ENCODE measurements at regions not wholly inside any gene's neighbourhood (a gene's known extent, or its start where the extent isn't known, plus 50 kb on each side); places are given as distances from the start of the nearest gene placed in this dataset.
A peak's percentile ranks its signal among the peaks of the same experiment; 100 is the strongest.

DNA sequence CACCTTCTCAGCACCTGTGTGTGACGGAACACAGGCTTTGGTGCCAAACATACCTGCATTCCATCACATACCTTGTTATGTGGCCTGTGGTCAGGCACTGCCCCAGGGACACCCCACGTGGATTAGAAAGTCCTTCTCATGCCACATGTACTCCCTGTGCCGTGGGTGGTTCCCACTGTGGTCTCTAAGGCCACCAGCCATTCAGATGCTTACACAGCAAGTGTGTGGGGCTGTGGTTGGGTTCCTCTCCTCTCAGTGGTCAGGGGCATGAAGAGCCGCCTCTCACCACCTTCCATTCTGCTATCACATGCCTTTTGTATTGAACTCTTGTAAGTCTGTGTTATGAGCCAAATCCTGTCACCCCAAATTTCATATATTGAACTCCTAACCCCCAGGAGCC lies 85.1 kb upstream of the IGFBP3 start:
- Histone ChIP-seq H3K36me3 (replicated peaks) (no peaks in the 10 kb centered on the region), H3K27ac (no peak overlapping the region), H3K4me3 (ENCODE audit: low read depth, low read length) (no peak overlapping the region), H3K27me3 (replicated peaks) (no peaks in the 10 kb centered on the region)
- TF ChIP-seq, protein P1, sequence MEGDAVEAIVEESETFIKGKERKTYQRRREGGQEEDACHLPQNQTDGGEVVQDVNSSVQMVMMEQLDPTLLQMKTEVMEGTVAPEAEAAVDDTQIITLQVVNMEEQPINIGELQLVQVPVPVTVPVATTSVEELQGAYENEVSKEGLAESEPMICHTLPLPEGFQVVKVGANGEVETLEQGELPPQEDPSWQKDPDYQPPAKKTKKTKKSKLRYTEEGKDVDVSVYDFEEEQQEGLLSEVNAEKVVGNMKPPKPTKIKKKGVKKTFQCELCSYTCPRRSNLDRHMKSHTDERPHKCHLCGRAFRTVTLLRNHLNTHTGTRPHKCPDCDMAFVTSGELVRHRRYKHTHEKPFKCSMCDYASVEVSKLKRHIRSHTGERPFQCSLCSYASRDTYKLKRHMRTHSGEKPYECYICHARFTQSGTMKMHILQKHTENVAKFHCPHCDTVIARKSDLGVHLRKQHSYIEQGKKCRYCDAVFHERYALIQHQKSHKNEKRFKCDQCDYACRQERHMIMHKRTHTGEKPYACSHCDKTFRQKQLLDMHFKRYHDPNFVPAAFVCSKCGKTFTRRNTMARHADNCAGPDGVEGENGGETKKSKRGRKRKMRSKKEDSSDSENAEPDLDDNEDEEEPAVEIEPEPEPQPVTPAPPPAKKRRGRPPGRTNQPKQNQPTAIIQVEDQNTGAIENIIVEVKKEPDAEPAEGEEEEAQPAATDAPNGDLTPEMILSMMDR (IDR thresholded peaks at IDR 0.05; ENCODE audit: low read depth, low read length, missing control alignments) = no peak
- DNase-seq = no peak
- in situ Hi-C loops (cut with HindIII; ENCODE audit: low pct_ligation_motif_present, low sequenced_read_pairs) = no loop called here

DNA sequence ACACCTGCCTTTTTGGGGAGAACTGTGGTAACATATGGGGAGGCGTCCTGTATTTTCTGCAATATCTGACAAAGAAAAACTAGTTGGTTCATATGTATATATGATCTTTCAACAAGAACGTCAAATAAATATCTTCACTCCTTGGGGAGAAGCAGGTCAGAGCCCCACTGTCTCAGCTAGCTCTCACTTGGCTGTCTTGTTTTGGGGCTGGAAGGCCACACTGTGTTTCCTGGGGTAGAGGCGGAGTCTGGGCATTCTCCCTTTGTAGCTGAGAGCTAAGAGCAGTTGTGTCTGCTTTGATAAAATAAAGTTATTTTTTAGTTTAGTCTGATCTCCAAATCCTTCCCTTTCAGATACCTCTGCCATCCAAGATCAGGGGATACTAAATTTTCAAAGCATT lies 83.9 kb upstream of the IGFBP3 start:
- Histone ChIP-seq H3K36me3 (replicated peaks) (no peaks in the 10 kb centered on the region), H3K27ac (no peak overlapping the region), H3K4me3 (ENCODE audit: low read depth, low read length) (no peak overlapping the region), H3K27me3 (replicated peaks) (no peaks in the 10 kb centered on the region)
- in situ Hi-C loops (cut with HindIII; ENCODE audit: low pct_ligation_motif_present, low sequenced_read_pairs) = no loop called here
- DNase-seq = no peak
- TF ChIP-seq, protein P1 (IDR thresholded peaks at IDR 0.05; ENCODE audit: low read depth, low read length, missing control alignments) = no peak

DNA sequence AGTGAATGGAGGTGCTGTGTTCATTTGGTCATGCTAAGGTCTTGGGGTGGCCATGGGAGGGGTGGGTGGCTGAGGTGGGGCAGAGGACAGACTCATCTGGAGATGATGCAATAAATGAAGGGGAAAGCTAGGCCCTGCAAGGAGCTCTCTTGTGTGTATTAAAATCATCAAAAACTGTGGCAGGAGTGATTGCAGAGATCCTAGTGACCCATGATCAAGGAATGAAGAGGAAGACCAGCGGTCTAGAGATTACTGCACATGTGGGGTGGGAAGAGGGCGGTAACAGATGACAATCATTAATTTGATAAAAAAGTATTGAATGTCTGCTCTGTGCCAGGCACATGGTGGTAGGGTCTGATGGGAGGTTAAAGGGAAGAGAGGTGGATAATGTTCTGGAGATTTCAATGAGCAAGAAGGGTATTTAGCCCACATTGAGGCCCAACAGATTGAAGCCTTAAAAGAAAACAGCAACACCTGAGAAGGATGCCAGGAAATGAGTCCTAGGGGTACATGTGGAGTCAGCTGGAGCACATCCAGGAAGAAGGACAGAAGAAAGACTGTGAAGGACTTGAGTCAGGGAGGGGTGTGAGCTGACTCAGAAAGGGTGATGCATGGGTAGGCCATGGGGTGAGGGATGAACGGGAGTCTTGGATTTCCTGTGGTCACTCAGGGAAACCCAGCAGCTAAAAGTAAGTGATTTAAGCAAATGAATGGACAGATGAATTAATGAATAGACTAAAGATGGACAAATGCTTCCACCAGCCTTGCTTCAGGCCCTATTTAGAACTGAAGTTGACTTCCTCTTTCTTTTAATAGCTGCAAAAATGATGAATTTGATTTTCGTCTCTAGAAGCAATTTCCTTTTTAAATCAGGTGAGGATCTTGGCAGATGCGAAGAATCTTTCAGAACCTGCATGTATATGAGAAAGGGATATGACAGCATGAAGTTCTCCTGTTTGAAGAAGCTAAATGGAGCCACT lies 83.1 kb upstream of the IGFBP3 start:
- in situ Hi-C loops (cut with HindIII; ENCODE audit: low pct_ligation_motif_present, low sequenced_read_pairs) = no loop called here
- TF ChIP-seq, protein P1 (IDR thresholded peaks at IDR 0.05; ENCODE audit: low read depth, low read length, missing control alignments) = no peak
- peak; percentile 72 for DNase-seq
- H3K36me3 ChIP-seq (replicated peaks) = no peaks in the 10 kb centered on the region
- H3K27me3 ChIP-seq (replicated peaks) = no peaks in the 10 kb centered on the region
- H3K4me3 ChIP-seq (ENCODE audit: low read depth, low read length) = no peak overlapping the region
- H3K27ac ChIP-seq = no peak overlapping the region

DNA sequence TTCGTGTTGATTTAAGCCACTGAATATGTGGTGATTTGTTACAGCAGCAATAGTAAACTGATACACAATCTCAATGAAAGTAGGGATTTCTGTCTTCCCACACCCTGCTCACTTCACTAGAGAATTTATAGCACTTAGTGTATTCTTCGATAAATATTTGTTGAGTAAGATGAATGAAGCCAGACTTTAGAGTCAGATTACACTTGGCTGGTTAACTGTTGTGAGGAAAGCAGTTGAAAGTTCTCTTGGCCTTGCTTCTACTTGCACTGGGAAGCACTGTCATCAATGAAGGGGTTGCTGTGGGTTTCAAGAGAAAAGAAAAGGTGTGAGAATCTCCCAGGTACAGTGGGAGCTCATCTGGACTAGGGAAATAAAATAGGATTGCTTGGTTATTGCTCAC lies 82.1 kb upstream of the IGFBP3 start:
- TF ChIP-seq, protein P1 (IDR thresholded peaks at IDR 0.05; ENCODE audit: low read depth, low read length, missing control alignments) = no peak
- Histone ChIP-seq H3K27ac (no peak overlapping the region), H3K4me3 (ENCODE audit: low read depth, low read length) (no peak overlapping the region), H3K36me3 (replicated peaks) (no peaks in the 10 kb centered on the region), H3K27me3 (replicated peaks) (no peaks in the 10 kb centered on the region)
- DNase-seq = no peak
- in situ Hi-C loops (cut with HindIII; ENCODE audit: low pct_ligation_motif_present, low sequenced_read_pairs) = no loop called here

DNA sequence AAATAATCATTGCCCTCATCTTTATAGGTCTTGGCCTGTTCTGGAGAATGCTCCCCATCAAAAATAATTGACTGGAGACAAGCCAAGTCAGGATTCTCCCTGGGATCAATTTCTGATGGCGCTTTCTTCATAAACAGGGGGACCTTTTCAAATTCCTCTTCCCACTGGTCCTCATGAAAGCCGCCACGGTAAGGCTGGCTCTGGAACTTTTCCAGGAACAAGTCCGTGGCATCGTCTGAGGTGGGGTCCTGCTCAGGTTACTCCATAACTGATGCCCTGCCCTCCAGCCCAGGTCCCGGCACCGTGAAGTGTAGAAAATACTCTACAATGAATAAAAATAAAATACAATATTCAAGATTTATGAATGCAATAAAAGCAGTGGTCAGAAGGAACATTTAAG lies 79.4 kb upstream of the IGFBP3 start:
- DNase-seq = no peak
- in situ Hi-C loops (cut with HindIII; ENCODE audit: low pct_ligation_motif_present, low sequenced_read_pairs) = no loop called here
- no peaks in the 10 kb centered on the region for H3K36me3 ChIP-seq (replicated peaks)
- no peak overlapping the region for H3K27ac ChIP-seq
- H3K27me3 ChIP-seq (replicated peaks) = no peaks in the 10 kb centered on the region
- TF ChIP-seq, protein P1 (IDR thresholded peaks at IDR 0.05; ENCODE audit: low read depth, low read length, missing control alignments) = no peak
- no peak overlapping the region for H3K4me3 ChIP-seq (ENCODE audit: low read depth, low read length)

All from brain microvascular endothelial cell (primary cell).